Activated B cell treated with CpG ODN at 0.5 μM for 24 hours (primary cell): ENCODE measurements at regions not wholly inside any gene's neighbourhood (a gene's known extent, or its start where the extent isn't known, plus 50 kb on each side); places are given as distances from the start of the nearest gene placed in this dataset.

ENCODE experiments used
- ATAC-seq: fragments of 200-7000 bp; cut with Tn5 transposase; one replicate; pipeline ENCODE4 v1.10.0; 2021; ENCODE audit warnings: low read depth, mild to moderate bottlenecking, moderate library complexity
- CTCF ChIA-PET: fragments of 350-600 bp; sonication (Branson Sonifier 250); formaldehyde crosslinking; loops from one replicate; lab custom pipeline; 2021; ENCODE audit warnings: antibody characterized with exemption; lab: Charles Lee
- POLR2A ChIA-PET: fragments of 350-600 bp; sonication (Branson Sonifier 250); formaldehyde crosslinking; loops from one replicate; lab custom pipeline; 2021; ENCODE audit warnings: antibody characterized with exemption; lab: Charles Lee
- DNase-seq: peaks from one replicate; pipeline ENCODE4 v3.0.0; 2022
- H3K27ac Mint-ChIP-seq: one replicate; pipeline ENCODE4 v1.8.0; 2020; ENCODE audit warnings: mixed read lengths
- H3K27me3 Mint-ChIP-seq: one replicate; pipeline ENCODE4 v1.8.0; 2021; ENCODE audit warnings: mixed read lengths
- H3K36me3 Mint-ChIP-seq: one replicate; pipeline ENCODE4 v1.8.0; 2021; ENCODE audit warnings: low read depth, mixed read lengths
- H3K4me1 Mint-ChIP-seq: one replicate; pipeline ENCODE4 v1.8.0; 2021; ENCODE audit warnings: mixed read lengths
- H3K4me3 Mint-ChIP-seq: one replicate; pipeline ENCODE4 v1.8.0; 2020; ENCODE audit warnings: mild to moderate bottlenecking, mixed read lengths
- H3K9me3 Mint-ChIP-seq: one replicate; pipeline ENCODE4 v1.8.0; 2020; ENCODE audit warnings: mixed read lengths
- CTCF ChIP-seq: fragments of 200-600 bp; IDR thresholded peaks from one replicate; pipeline ENCODE4 v1.8.0; 2022; ENCODE audit warnings: antibody characterized with exemption, mild to moderate bottlenecking
- intact Hi-C: fragments of 100-400 bp; cut with micrococcal nuclease; formaldehyde crosslinking; loops from one replicate; pipeline ENCODE4 v1.15.1; 2024

- Mint-ChIP-seq H3K27me3 (no peaks in the 10 kb centered on the region), H3K27ac (no peak overlapping the region), H3K4me3 (no peak overlapping the region), H3K9me3 (no peaks in the 10 kb centered on the region), H3K36me3 (no peaks in the 10 kb centered on the region), H3K4me1 (no peaks in the 10 kb centered on the region)
- no peak for TF ChIP-seq CTCF
- no peak for DNase-seq
- ATAC-seq: no peak
- intact Hi-C loops: no loop called here
- ChIA-PET POLR2A (no interaction called here), CTCF (no interaction called here)
These were observed 786.6 kb upstream of the SOX9 start for GRCh38 chr17:71334048-71334751.

GRCh38 chr17:71335212-71335611 lies 785.6 kb upstream of the SOX9 start:
- ATAC-seq: no peak
- DNase-seq: no peak
- H3K4me3 Mint-ChIP-seq: no peak overlapping the region
- no peaks in the 10 kb centered on the region for H3K27me3 Mint-ChIP-seq
- ChIA-PET CTCF (no interaction called here), POLR2A (no interaction called here)
- H3K4me1 Mint-ChIP-seq: no peaks in the 10 kb centered on the region
- H3K36me3 Mint-ChIP-seq: no peaks in the 10 kb centered on the region
- no peaks in the 10 kb centered on the region for H3K9me3 Mint-ChIP-seq
- intact Hi-C loops: no loop called here
- no peak for TF ChIP-seq CTCF
- no peak overlapping the region for H3K27ac Mint-ChIP-seq

GRCh38 chr17:71337938-71338337 lies 782.9 kb upstream of the SOX9 start:
- no peaks in the 10 kb centered on the region for H3K4me1 Mint-ChIP-seq
- ChIA-PET CTCF (no interaction called here), POLR2A (no interaction called here)
- no peaks in the 10 kb centered on the region for H3K27me3 Mint-ChIP-seq
- H3K36me3 Mint-ChIP-seq: no peaks in the 10 kb centered on the region
- DNase-seq (no peak), ATAC-seq (no peak)
- TF ChIP-seq CTCF: no peak
- H3K9me3 Mint-ChIP-seq: peaks cover 3% of the 10 kb centered on the region
- intact Hi-C loops: no loop called here
- no peak overlapping the region for H3K27ac Mint-ChIP-seq
- no peak overlapping the region for H3K4me3 Mint-ChIP-seq

GRCh38 chr17:71338396-71338795 lies 782.4 kb upstream of the SOX9 start:
- Mint-ChIP-seq H3K4me1 (no peaks in the 10 kb centered on the region), H3K4me3 (no peak overlapping the region), H3K27ac (no peak overlapping the region), H3K9me3 (peaks cover 3% of the 10 kb centered on the region), H3K27me3 (no peaks in the 10 kb centered on the region), H3K36me3 (no peaks in the 10 kb centered on the region)
- intact Hi-C loops: no loop called here
- TF ChIP-seq CTCF: no peak
- ATAC-seq: no peak
- DNase-seq: no peak
- ChIA-PET CTCF (no interaction called here), POLR2A (no interaction called here)

- intact Hi-C loops: no loop called here
- Mint-ChIP-seq H3K9me3 (peaks cover 3% of the 10 kb centered on the region), H3K27me3 (no peaks in the 10 kb centered on the region), H3K4me1 (no peaks in the 10 kb centered on the region), H3K4me3 (no peak overlapping the region), H3K36me3 (no peaks in the 10 kb centered on the region), H3K27ac (no peak overlapping the region)
- TF ChIP-seq CTCF: no peak
- DNase-seq (no peak), ATAC-seq (no peak)
- POLR2A ChIA-PET: no interaction called here
- CTCF ChIA-PET: no interaction called here
These were observed 781.6 kb upstream of the SOX9 start for GRCh38 chr17:71339206-71339605.
